SU-DHL-6 (cell line): ENCODE measurements at regions not wholly inside any gene's neighbourhood (a gene's known extent, or its start where the extent isn't known, plus 50 kb on each side); places are given as distances from the start of the nearest gene placed in this dataset.

Experiments
- H2AFZ ChIP-seq: fragments of 200-600 bp; sonication (generic); 2 replicates; pipeline ENCODE4 v1.6.1; 2014; ENCODE audit warnings: low read depth, mild to moderate bottlenecking, moderate library complexity, mixed read lengths, antibody characterized with exemption, low read length; ENCODE audit not compliant: severe bottlenecking
- H3F3A ChIP-seq: fragments of 200-600 bp; shearing (Covaris generic); 2 replicates; pipeline ENCODE4 v1.6.0; 2016; ENCODE audit warnings: antibody characterized with exemption, mild to moderate bottlenecking; ENCODE audit not compliant: insufficient read depth
- H3K27ac ChIP-seq: fragments of 200-600 bp; sonication (generic); 2 replicates; pipeline ENCODE4 v1.5.1; 2016; ENCODE audit warnings: low read depth, mild to moderate bottlenecking, low read length, moderate library complexity, mixed read lengths
- H3K27me3 ChIP-seq: fragments of 200-600 bp; sonication (generic), shearing (Covaris generic); 2 replicates; pipeline ENCODE4 v1.6.0; 2014; ENCODE audit warnings: mild to moderate bottlenecking, low read length
- H3K36me3 ChIP-seq: fragments of 200-600 bp; sonication (generic); 2 replicates; pipeline ENCODE4 v1.6.1; 2014; ENCODE audit warnings: mild to moderate bottlenecking, low read length, mixed read lengths
- H3K4me2 ChIP-seq: fragments of 300-600, 200-600 bp; shearing (Covaris generic), sonication (generic); 2 replicates; pipeline ENCODE4 v1.6.0; 2014; ENCODE audit warnings: low read length, low read depth, mild to moderate bottlenecking; ENCODE audit not compliant: poor library complexity, severe bottlenecking
- H3K4me3 ChIP-seq: fragments of 200-600 bp; sonication (generic); 2 replicates; pipeline ENCODE4 v1.5.1; 2014; ENCODE audit warnings: antibody characterized with exemption, low read length, mild to moderate bottlenecking, mixed read lengths; ENCODE audit not compliant: insufficient read depth, poor library complexity, severe bottlenecking
- H3K79me2 ChIP-seq: fragments of 200-600 bp; sonication (generic); 2 replicates; pipeline ENCODE4 v1.6.1; 2014; ENCODE audit warnings: mild to moderate bottlenecking, low read length, moderate library complexity; ENCODE audit not compliant: insufficient read depth
- H3K9ac ChIP-seq: fragments of 200-600 bp; sonication (generic); 2 replicates; pipeline ENCODE4 v1.7.0; 2014; ENCODE audit warnings: mild to moderate bottlenecking, low read length
- H3K9me2 ChIP-seq: fragments of 200-600 bp; sonication (generic); replicated peaks from 2 replicates; pipeline ENCODE4 v1.6.1; 2014; ENCODE audit warnings: low read length; ENCODE audit not compliant: insufficient read depth
- H3K9me3 ChIP-seq: fragments of 200-600 bp; sonication (generic); 2 replicates; pipeline ENCODE4 v1.6.1; 2014; ENCODE audit warnings: low read length, mixed read lengths; ENCODE audit not compliant: insufficient read depth
- H4K20me1 ChIP-seq: fragments of 200-600 bp; sonication (generic); 2 replicates; pipeline ENCODE4 v1.6.1; 2014; ENCODE audit warnings: low read depth, mild to moderate bottlenecking, antibody characterized with exemption, low read length, moderate library complexity, mixed read lengths
- CTCF ChIP-seq: fragments of 200-600 bp; sonication (generic); IDR thresholded peaks from one replicate; pipeline ENCODE4 v1.5.1; 2017; ENCODE audit warnings: antibody characterized with exemption, mild to moderate bottlenecking, low read length, moderate library complexity; ENCODE audit not compliant: insufficient read depth, poor library complexity, severe bottlenecking
- EZH2phosphoT487 ChIP-seq: fragments of 200-600 bp; sonication (generic), shearing (Covaris generic); conservative IDR thresholded peaks from 2 replicates; pipeline ENCODE4 v1.6.1; 2018; ENCODE audit warnings: mild to moderate bottlenecking, antibody characterized with exemption, low read length, moderate library complexity, mixed read lengths

DNA sequence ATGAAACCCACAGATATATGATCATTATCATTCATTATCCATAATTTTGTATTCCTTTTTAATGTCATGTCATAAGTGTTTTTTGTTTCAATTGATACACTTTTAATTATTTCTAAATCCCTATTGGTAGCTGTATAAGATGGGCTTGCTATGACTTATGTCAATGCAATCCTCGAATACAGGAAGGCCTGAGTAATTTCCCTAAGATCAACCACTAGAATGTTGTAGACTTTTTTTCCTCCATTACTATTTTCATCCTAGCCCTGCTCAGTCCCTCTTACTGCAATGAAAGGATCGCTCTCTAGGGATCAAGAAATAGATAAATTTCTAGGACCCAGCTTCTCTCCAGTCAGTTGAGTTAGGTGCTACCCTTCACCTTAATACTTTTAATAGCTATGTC is 186.3 kb downstream of the KCNE4 start:
- Histone ChIP-seq H3K36me3 (no peaks in the 10 kb centered on the region), H3F3A (no peaks in the 10 kb centered on the region), H3K4me3 (no peak overlapping the region), H3K27ac (no peak overlapping the region), H3K4me2 (no peak overlapping the region), H3K9me2 (no peaks in the 10 kb centered on the region), H3K9me3 (no peaks in the 10 kb centered on the region), H3K9ac (no peak overlapping the region), H2AFZ (no peak overlapping the region), H3K27me3 (no peaks in the 10 kb centered on the region), H3K79me2 (no peaks in the 10 kb centered on the region), H4K20me1 (no peaks in the 10 kb centered on the region)
- TF ChIP-seq CTCF (no peak), EZH2phosphoT487 (no peak)

DNA sequence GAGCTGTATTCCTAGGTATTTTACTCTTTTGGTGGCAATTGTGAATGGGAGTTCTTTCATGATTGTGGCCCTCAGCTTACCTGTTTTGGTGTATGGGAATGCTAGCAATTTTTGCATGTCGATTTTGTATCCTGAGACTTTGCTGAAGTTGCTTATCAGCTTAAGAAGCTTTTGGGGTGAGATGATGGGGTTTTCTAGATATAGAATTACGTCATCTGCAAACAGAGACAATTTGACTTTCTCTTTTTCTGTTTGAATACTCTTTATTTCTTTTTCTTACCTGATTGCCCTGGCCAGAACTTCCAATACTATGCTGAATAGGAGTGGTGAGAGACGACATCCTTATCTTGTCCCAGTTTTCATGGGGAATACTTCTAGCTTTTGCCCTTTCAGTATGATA is 191.2 kb downstream of the KCNE4 start:
- H3K79me2 ChIP-seq, result no peaks in the 10 kb centered on the region

GRCh38 chr2:223247136-223247535 is 195.1 kb downstream of the KCNE4 start:
- Histone ChIP-seq H3K9me2 (no peaks in the 10 kb centered on the region), H3F3A (no peaks in the 10 kb centered on the region), H4K20me1 (no peaks in the 10 kb centered on the region), H3K79me2 (no peaks in the 10 kb centered on the region), H3K9me3 (no peaks in the 10 kb centered on the region), H3K27me3 (no peaks in the 10 kb centered on the region), H3K9ac (no peak overlapping the region), H3K36me3 (no peaks in the 10 kb centered on the region), H2AFZ (no peak overlapping the region), H3K4me3 (no peak overlapping the region), H3K4me2 (no peak overlapping the region), H3K27ac (no peak overlapping the region)
- TF ChIP-seq CTCF (no peak), EZH2phosphoT487 (no peak)

More for the DNA sequence above, 191.2 kb downstream of the KCNE4 start:
- Histone ChIP-seq H2AFZ (no peak overlapping the region), H3K27me3 (no peaks in the 10 kb centered on the region), H3K4me3 (no peak overlapping the region), H3K4me2 (no peak overlapping the region), H3K9me3 (no peaks in the 10 kb centered on the region), H3K9me2 (no peaks in the 10 kb centered on the region), H3K36me3 (no peaks in the 10 kb centered on the region), H3K9ac (no peak overlapping the region), H3K27ac (no peak overlapping the region), H4K20me1 (no peaks in the 10 kb centered on the region), H3F3A (no peaks in the 10 kb centered on the region)
- no peak for TF ChIP-seq EZH2phosphoT487

GRCh38 chr2:223251656-223252229 is 199.8 kb downstream of the KCNE4 start:
- H3K9me2 ChIP-seq, result no peaks in the 10 kb centered on the region
- no peak for TF ChIP-seq EZH2phosphoT487
- TF ChIP-seq CTCF, result no peak
- H4K20me1 ChIP-seq, result no peaks in the 10 kb centered on the region
- no peaks in the 10 kb centered on the region for H3K36me3 ChIP-seq
- no peaks in the 10 kb centered on the region for H3F3A ChIP-seq
- no peak overlapping the region for H2AFZ ChIP-seq
- no peak overlapping the region for H3K9ac ChIP-seq
- H3K9me3 ChIP-seq, result no peaks in the 10 kb centered on the region
- H3K4me2 ChIP-seq, result no peak overlapping the region
- no peaks in the 10 kb centered on the region for H3K27me3 ChIP-seq
- no peaks in the 10 kb centered on the region for H3K79me2 ChIP-seq
- no peak overlapping the region for H3K27ac ChIP-seq
- no peak overlapping the region for H3K4me3 ChIP-seq
